Peyer's patch (tissue), 4 donors: ENCODE measurements at regions not wholly inside any gene's neighbourhood (a gene's known extent, or its start where the extent isn't known, plus 50 kb on each side); places are given as distances from the start of the nearest gene placed in this dataset.

ENCODE experiments used
- POLR2A ChIP-seq, 2 donors: fragments of 450-650 bp; IDR thresholded peaks; one replicate each; pipeline ENCODE4 v1.5.1; 2017; ENCODE audit warnings: antibody characterized with exemption in 2 of 2, mild to moderate bottlenecking in 2 of 2, moderate library complexity in 2 of 2
- TF ChIP-seq, protein P1 (sequence below), 6 experiments: fragments of 450-650 bp in 4 of 6; fragments of 200-600 bp in 2 of 6; sonication (generic) in 1 of 6; IDR thresholded peaks; one replicate each; pipeline ENCODE4 v1.5.1; 2017 to 2019; ENCODE audit warnings: antibody characterized with exemption in 6 of 6, mild to moderate bottlenecking in 3 of 6, moderate library complexity in 1 of 6

DNA sequence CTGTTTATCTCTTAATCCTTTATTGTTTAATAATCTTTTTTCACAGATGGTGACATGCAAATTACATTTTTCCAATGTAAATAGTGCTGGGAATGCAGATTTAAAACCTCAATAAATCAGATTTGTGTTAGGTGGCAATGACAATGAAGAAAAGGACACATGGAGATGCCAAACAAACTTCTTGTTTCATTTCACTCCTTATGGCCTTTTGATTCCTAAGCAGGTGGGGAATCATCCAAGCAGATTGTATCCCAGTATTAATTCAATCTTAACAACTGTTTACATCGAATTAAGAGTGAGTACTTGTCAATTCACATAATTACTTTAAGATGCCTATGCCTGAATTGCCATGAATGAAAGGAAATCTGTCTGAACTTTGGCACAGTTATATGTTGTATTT is 98.9 kb upstream of the RGS18 start:
- TF ChIP-seq POLR2A (IDR thresholded peaks at IDR 0.05): no peak
- TF ChIP-seq, protein P1, sequence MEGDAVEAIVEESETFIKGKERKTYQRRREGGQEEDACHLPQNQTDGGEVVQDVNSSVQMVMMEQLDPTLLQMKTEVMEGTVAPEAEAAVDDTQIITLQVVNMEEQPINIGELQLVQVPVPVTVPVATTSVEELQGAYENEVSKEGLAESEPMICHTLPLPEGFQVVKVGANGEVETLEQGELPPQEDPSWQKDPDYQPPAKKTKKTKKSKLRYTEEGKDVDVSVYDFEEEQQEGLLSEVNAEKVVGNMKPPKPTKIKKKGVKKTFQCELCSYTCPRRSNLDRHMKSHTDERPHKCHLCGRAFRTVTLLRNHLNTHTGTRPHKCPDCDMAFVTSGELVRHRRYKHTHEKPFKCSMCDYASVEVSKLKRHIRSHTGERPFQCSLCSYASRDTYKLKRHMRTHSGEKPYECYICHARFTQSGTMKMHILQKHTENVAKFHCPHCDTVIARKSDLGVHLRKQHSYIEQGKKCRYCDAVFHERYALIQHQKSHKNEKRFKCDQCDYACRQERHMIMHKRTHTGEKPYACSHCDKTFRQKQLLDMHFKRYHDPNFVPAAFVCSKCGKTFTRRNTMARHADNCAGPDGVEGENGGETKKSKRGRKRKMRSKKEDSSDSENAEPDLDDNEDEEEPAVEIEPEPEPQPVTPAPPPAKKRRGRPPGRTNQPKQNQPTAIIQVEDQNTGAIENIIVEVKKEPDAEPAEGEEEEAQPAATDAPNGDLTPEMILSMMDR (IDR thresholded peaks at IDR 0.05): no peak
